ENCODE measurements at regions not wholly inside any gene's neighbourhood (a gene's known extent, or its start where the extent isn't known, plus 50 kb on each side); places are given as distances from the start of the nearest gene placed in this dataset.

GRCh38 chr13:109625156-109625555, 161.2 kb downstream of the IRS2 start:
- H3K27ac ChIP-seq (ENCODE audit: low read depth, low read length, severe bottlenecking), result no peak overlapping the region
- WGBS, 2 experiments (ENCODE audit: insufficient coverage in 2 of 2), result 75 to 100% methylated on average over 1 of the region's 1 CpG
- H3K9me3 ChIP-seq (ENCODE audit: control insufficient read depth, low read length), result no peaks in the 10 kb centered on the region
- H3K4me3 ChIP-seq (ENCODE audit: extremely low read depth, insufficient read depth, low read length, poor library complexity, severe bottlenecking), result no peak overlapping the region
- no peaks in the 10 kb centered on the region for H3K36me3 ChIP-seq (ENCODE audit: control insufficient read depth, insufficient read depth, low read length)
- peaks cover 16% of the 10 kb centered on the region for H3K4me1 ChIP-seq (ENCODE audit: control insufficient read depth, insufficient read depth, low read length, poor library complexity, severe bottlenecking)

GRCh38 chr13:109622006-109622405, 164.4 kb downstream of the IRS2 start:
- no peak overlapping the region for H3K4me3 ChIP-seq (ENCODE audit: extremely low read depth, insufficient read depth, low read length, poor library complexity, severe bottlenecking)
- H3K9me3 ChIP-seq (ENCODE audit: control insufficient read depth, low read length), result no peaks in the 10 kb centered on the region
- H3K4me1 ChIP-seq (ENCODE audit: control insufficient read depth, insufficient read depth, low read length, poor library complexity, severe bottlenecking), result peaks cover 8% of the 10 kb centered on the region
- no peaks in the 10 kb centered on the region for H3K36me3 ChIP-seq (ENCODE audit: control insufficient read depth, insufficient read depth, low read length)
- WGBS, 2 experiments (ENCODE audit: insufficient coverage in 2 of 2), result 95 to 100% methylated on average over 2 of the region's 4 CpGs
- no peak overlapping the region for H3K27ac ChIP-seq (ENCODE audit: low read depth, low read length, severe bottlenecking)

GRCh38 chr13:109615721-109616420, 170.5 kb downstream of the IRS2 start:
- no peak overlapping the region for H3K27ac ChIP-seq (ENCODE audit: low read depth, low read length, severe bottlenecking)
- H3K36me3 ChIP-seq (ENCODE audit: control insufficient read depth, insufficient read depth, low read length), result no peaks in the 10 kb centered on the region
- H3K4me3 ChIP-seq (ENCODE audit: extremely low read depth, insufficient read depth, low read length, poor library complexity, severe bottlenecking), result no peak overlapping the region
- 92 to 98% methylated on average over 6 of the region's 8 CpGs for WGBS, 2 experiments (ENCODE audit: insufficient coverage in 2 of 2)
- no peaks in the 10 kb centered on the region for H3K4me1 ChIP-seq (ENCODE audit: control insufficient read depth, insufficient read depth, low read length, poor library complexity, severe bottlenecking)
- no peaks in the 10 kb centered on the region for H3K9me3 ChIP-seq (ENCODE audit: control insufficient read depth, low read length)

- H3K9me3 ChIP-seq (ENCODE audit: control insufficient read depth, low read length), result no peaks in the 10 kb centered on the region
- H3K4me1 ChIP-seq (ENCODE audit: control insufficient read depth, insufficient read depth, low read length, poor library complexity, severe bottlenecking), result no peaks in the 10 kb centered on the region
- WGBS, 2 experiments (ENCODE audit: insufficient coverage in 2 of 2), result 80 to 86% methylated on average over 2 of the region's 3 CpGs
Measured at GRCh38 chr13:109611912-109612691, 174.3 kb downstream of the IRS2 start.

GRCh38 chr13:109610517-109610916, 175.9 kb downstream of the IRS2 start:
- Histone ChIP-seq H3K9me3 (ENCODE audit: control insufficient read depth, low read length) (no peaks in the 10 kb centered on the region), H3K27ac (ENCODE audit: low read depth, low read length, severe bottlenecking) (no peak overlapping the region), H3K36me3 (ENCODE audit: control insufficient read depth, insufficient read depth, low read length) (no peaks in the 10 kb centered on the region), H3K4me3 (ENCODE audit: extremely low read depth, insufficient read depth, low read length, poor library complexity, severe bottlenecking) (no peak overlapping the region), H3K4me1 (ENCODE audit: control insufficient read depth, insufficient read depth, low read length, poor library complexity, severe bottlenecking) (no peaks in the 10 kb centered on the region)
- 60 to 66% methylated on average over 2 to 4 of the region's 4 CpGs for WGBS, 2 experiments (ENCODE audit: insufficient coverage in 2 of 2)

More at GRCh38 chr13:109611912-109612691, 174.3 kb downstream of the IRS2 start:
- Histone ChIP-seq H3K27ac (ENCODE audit: low read depth, low read length, severe bottlenecking) (no peak overlapping the region), H3K4me3 (ENCODE audit: extremely low read depth, insufficient read depth, low read length, poor library complexity, severe bottlenecking) (no peak overlapping the region), H3K36me3 (ENCODE audit: control insufficient read depth, insufficient read depth, low read length) (no peaks in the 10 kb centered on the region)

GRCh38 chr13:109608503-109608902, 177.9 kb downstream of the IRS2 start:
- Histone ChIP-seq H3K4me1 (ENCODE audit: control insufficient read depth, insufficient read depth, low read length, poor library complexity, severe bottlenecking) (no peaks in the 10 kb centered on the region), H3K36me3 (ENCODE audit: control insufficient read depth, insufficient read depth, low read length) (no peaks in the 10 kb centered on the region), H3K4me3 (ENCODE audit: extremely low read depth, insufficient read depth, low read length, poor library complexity, severe bottlenecking) (no peak overlapping the region), H3K27ac (ENCODE audit: low read depth, low read length, severe bottlenecking) (no peak overlapping the region), H3K9me3 (ENCODE audit: control insufficient read depth, low read length) (no peaks in the 10 kb centered on the region)
- WGBS, 2 experiments (ENCODE audit: insufficient coverage in 2 of 2), result 85 to 90% methylated on average over 2 of the region's 3 CpGs

GRCh38 chr13:109608059-109608458, 178.3 kb downstream of the IRS2 start:
- Histone ChIP-seq H3K36me3 (ENCODE audit: control insufficient read depth, insufficient read depth, low read length) (no peaks in the 10 kb centered on the region), H3K4me1 (ENCODE audit: control insufficient read depth, insufficient read depth, low read length, poor library complexity, severe bottlenecking) (no peaks in the 10 kb centered on the region), H3K27ac (ENCODE audit: low read depth, low read length, severe bottlenecking) (no peak overlapping the region), H3K9me3 (ENCODE audit: control insufficient read depth, low read length) (no peaks in the 10 kb centered on the region), H3K4me3 (ENCODE audit: extremely low read depth, insufficient read depth, low read length, poor library complexity, severe bottlenecking) (no peak overlapping the region)
- WGBS, 2 experiments (ENCODE audit: insufficient coverage in 2 of 2), result 96 to 100% methylated on average over 1 to 3 of the region's 3 CpGs

GRCh38 chr13:109606520-109606919, 179.9 kb downstream of the IRS2 start:
- H3K27ac ChIP-seq (ENCODE audit: low read depth, low read length, severe bottlenecking), result no peak overlapping the region
- 50 to 75% methylated on average over 1 of the region's 2 CpGs for WGBS, 2 experiments (ENCODE audit: insufficient coverage in 2 of 2)
- H3K4me3 ChIP-seq (ENCODE audit: extremely low read depth, insufficient read depth, low read length, poor library complexity, severe bottlenecking), result no peak overlapping the region
- H3K4me1 ChIP-seq (ENCODE audit: control insufficient read depth, insufficient read depth, low read length, poor library complexity, severe bottlenecking), result no peaks in the 10 kb centered on the region
- no peaks in the 10 kb centered on the region for H3K36me3 ChIP-seq (ENCODE audit: control insufficient read depth, insufficient read depth, low read length)
- H3K9me3 ChIP-seq (ENCODE audit: control insufficient read depth, low read length), result no peaks in the 10 kb centered on the region

GRCh38 chr13:109605846-109606245, 180.5 kb downstream of the IRS2 start:
- H3K9me3 ChIP-seq (ENCODE audit: control insufficient read depth, low read length), result no peaks in the 10 kb centered on the region
- H3K36me3 ChIP-seq (ENCODE audit: control insufficient read depth, insufficient read depth, low read length), result no peaks in the 10 kb centered on the region
- H3K27ac ChIP-seq (ENCODE audit: low read depth, low read length, severe bottlenecking), result no peak overlapping the region
- H3K4me1 ChIP-seq (ENCODE audit: control insufficient read depth, insufficient read depth, low read length, poor library complexity, severe bottlenecking), result no peaks in the 10 kb centered on the region
- no peak overlapping the region for H3K4me3 ChIP-seq (ENCODE audit: extremely low read depth, insufficient read depth, low read length, poor library complexity, severe bottlenecking)

GRCh38 chr13:109604894-109605293, 181.5 kb downstream of the IRS2 start:
- Histone ChIP-seq H3K36me3 (ENCODE audit: control insufficient read depth, insufficient read depth, low read length) (no peaks in the 10 kb centered on the region), H3K27ac (ENCODE audit: low read depth, low read length, severe bottlenecking) (no peak overlapping the region), H3K4me3 (ENCODE audit: extremely low read depth, insufficient read depth, low read length, poor library complexity, severe bottlenecking) (no peak overlapping the region), H3K9me3 (ENCODE audit: control insufficient read depth, low read length) (no peaks in the 10 kb centered on the region), H3K4me1 (ENCODE audit: control insufficient read depth, insufficient read depth, low read length, poor library complexity, severe bottlenecking) (no peaks in the 10 kb centered on the region)
- no CpG with 5 or more reads among the region's 4 CpGs for WGBS, 2 experiments (ENCODE audit: insufficient coverage in 2 of 2)

GRCh38 chr13:109602356-109602755, 184.0 kb downstream of the IRS2 start:
- Histone ChIP-seq H3K4me1 (ENCODE audit: control insufficient read depth, insufficient read depth, low read length, poor library complexity, severe bottlenecking) (no peaks in the 10 kb centered on the region), H3K4me3 (ENCODE audit: extremely low read depth, insufficient read depth, low read length, poor library complexity, severe bottlenecking) (no peak overlapping the region), H3K36me3 (ENCODE audit: control insufficient read depth, insufficient read depth, low read length) (no peaks in the 10 kb centered on the region), H3K27ac (ENCODE audit: low read depth, low read length, severe bottlenecking) (no peak overlapping the region), H3K9me3 (ENCODE audit: control insufficient read depth, low read length) (no peaks in the 10 kb centered on the region)
- WGBS, 2 experiments (ENCODE audit: insufficient coverage in 2 of 2), result 90 to 100% methylated on average over 1 to 3 of the region's 5 CpGs

Data from mesodermal cell (in vitro differentiated cells).